Inflammatory macrophage treated with lipopolysaccharide for 1 hour (primary cell): ENCODE measurements at regions not wholly inside any gene's neighbourhood (a gene's known extent, or its start where the extent isn't known, plus 50 kb on each side); places are given as distances from the start of the nearest gene placed in this dataset.

ENCODE experiments used
- DNase-seq, 2 donors: peaks; one replicate each; pipeline ENCODE4 v3.0.0-alpha.2; 2020 to 2022

GRCh38 chr1:184813528-184814089 lies 59.0 kb upstream of the EDEM3 start:
- no peak for DNase-seq

- DNase-seq = no peak
Observed at GRCh38 chr1:184811439-184812111, 56.9 kb upstream of the EDEM3 start.

GRCh38 chr1:184810735-184811343 lies 56.2 kb upstream of the EDEM3 start:
- DNase-seq = no peak

GRCh38 chr1:184806296-184806721 lies 51.7 kb upstream of the EDEM3 start:
- peak; percentile 61 for DNase-seq

- DNase-seq = peak; percentile 69 to 87
Observed at GRCh38 chr1:184805667-184806295, 51.1 kb upstream of the EDEM3 start.
